ENCODE measurements at regions not wholly inside any gene's neighbourhood (a gene's known extent, or its start where the extent isn't known, plus 50 kb on each side); places are given as distances from the start of the nearest gene placed in this dataset.

DNA sequence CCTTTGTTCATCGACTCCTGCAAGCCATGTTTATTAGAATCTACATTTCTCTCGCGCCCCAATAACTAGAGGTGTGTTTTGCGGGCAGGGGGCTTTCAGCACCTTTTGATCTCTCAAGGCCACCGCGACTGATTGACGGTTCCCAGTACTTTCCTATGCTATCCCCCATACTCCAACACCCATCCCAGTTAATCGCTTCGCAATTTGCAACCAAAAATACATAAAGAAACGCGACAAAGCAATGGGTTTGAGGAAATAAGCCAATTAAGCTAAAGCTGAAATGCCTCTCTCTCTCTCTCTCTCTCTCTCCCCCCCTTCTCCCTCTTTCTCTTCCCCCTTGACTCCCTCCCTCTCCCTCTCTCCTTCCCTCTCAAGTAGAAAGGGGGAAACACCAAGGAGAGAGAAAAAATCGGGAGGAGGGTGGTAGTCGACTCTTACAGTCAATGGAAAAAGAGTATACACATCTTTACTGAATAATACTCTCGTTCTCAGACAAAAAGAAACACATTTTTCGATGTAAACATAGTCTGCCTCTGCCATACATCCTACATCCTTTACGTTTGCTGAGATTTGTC, 128.0 kb upstream of the DPYD start:
- Histone ChIP-seq H3K36me3 (ENCODE audit: control insufficient read depth in 2 of 2, insufficient read depth in 1 of 2, low read length in 2 of 2) (no peaks in the 10 kb centered on the region), H3K4me3 (ENCODE audit: low read depth, low read length) (peak overlapping the region; percentile 16), H3K9me3 (ENCODE audit: control insufficient read depth, insufficient read depth, low read depth, low read length) (no peaks in the 10 kb centered on the region), H3K27ac (ENCODE audit: extremely low read depth, low read depth, low read length) (no peak overlapping the region), H3K4me1 (ENCODE audit: control insufficient read depth, insufficient read depth, low read length) (peaks cover 3% of the 10 kb centered on the region; the same call in 1 of the 2 replicates)
- TF ChIP-seq ZNF473 (tag by site-specific recombination; IDR thresholded peaks at IDR 0.05) = no peak
- TF ChIP-seq ZNF202 (tag by site-specific recombination; IDR thresholded peaks at IDR 0.05; ENCODE audit: borderline replicate concordance) = 0 out of 2 replicates have a peak, but pooled peaks have one; percentile 20
- ChIA-PET CTCF (interaction anchor here (0.7 to 1.7 kb wide), 3 partner anchors 10 to 805 kb away, joined by 3 to 5 read pairs (median 3); partner anchors contain the start of gene DPYD), POLR2A (interaction anchor here (1.9 kb wide), 1 partner anchor 128 kb away, joined by 12 read pairs; the partner anchor contains the start of gene DPYD)

DNA sequence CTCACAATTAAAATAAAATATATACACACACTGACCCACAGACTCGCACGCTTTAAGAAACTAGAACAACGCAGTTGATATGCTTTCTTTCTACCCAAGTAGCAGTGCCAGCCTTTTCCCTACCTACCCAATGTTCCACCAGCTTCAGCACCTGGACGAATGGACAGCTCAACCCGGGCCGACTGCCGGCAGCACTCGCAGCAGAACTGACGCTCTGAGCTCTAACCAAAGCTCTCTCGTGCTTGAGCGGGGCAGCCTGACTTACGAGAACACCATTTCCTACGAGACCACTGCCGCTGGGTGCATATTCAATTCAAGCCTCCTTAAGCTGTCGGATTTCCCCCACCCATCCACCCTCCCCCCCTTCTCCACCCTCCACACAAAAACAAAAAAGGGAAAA, 127.4 kb upstream of the DPYD start:
- Histone ChIP-seq H3K4me3 (ENCODE audit: low read depth, low read length) (peak overlapping the region; percentile 16), H3K9me3 (ENCODE audit: control insufficient read depth, insufficient read depth, low read depth, low read length) (no peaks in the 10 kb centered on the region), H3K4me1 (ENCODE audit: control insufficient read depth, insufficient read depth, low read length) (no peaks in the 10 kb centered on the region; the same call in 1 of the 2 replicates), H3K27ac (ENCODE audit: extremely low read depth, low read depth, low read length) (no peak overlapping the region), H3K36me3 (ENCODE audit: control insufficient read depth in 2 of 2, insufficient read depth in 1 of 2, low read length in 2 of 2) (no peaks in the 10 kb centered on the region)
- TF ChIP-seq TCF7L2 (IDR thresholded peaks at IDR 0.05; ENCODE audit: borderline replicate concordance, low read depth, low read length) = no peak
- no peak for TF ChIP-seq GFI1B (tag by site-specific recombination; IDR thresholded peaks at IDR 0.05)
- TF ChIP-seq, protein P1, sequence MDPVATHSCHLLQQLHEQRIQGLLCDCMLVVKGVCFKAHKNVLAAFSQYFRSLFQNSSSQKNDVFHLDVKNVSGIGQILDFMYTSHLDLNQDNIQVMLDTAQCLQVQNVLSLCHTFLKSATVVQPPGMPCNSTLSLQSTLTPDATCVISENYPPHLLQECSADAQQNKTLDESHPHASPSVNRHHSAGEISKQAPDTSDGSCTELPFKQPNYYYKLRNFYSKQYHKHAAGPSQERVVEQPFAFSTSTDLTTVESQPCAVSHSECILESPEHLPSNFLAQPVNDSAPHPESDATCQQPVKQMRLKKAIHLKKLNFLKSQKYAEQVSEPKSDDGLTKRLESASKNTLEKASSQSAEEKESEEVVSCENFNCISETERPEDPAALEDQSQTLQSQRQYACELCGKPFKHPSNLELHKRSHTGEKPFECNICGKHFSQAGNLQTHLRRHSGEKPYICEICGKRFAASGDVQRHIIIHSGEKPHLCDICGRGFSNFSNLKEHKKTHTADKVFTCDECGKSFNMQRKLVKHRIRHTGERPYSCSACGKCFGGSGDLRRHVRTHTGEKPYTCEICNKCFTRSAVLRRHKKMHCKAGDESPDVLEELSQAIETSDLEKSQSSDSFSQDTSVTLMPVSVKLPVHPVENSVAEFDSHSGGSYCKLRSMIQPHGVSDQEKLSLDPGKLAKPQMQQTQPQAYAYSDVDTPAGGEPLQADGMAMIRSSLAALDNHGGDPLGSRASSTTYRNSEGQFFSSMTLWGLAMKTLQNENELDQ (tag by site-specific recombination; IDR thresholded peaks at IDR 0.05; ENCODE audit: low read depth) = no peak
- TF ChIP-seq, protein P2, sequence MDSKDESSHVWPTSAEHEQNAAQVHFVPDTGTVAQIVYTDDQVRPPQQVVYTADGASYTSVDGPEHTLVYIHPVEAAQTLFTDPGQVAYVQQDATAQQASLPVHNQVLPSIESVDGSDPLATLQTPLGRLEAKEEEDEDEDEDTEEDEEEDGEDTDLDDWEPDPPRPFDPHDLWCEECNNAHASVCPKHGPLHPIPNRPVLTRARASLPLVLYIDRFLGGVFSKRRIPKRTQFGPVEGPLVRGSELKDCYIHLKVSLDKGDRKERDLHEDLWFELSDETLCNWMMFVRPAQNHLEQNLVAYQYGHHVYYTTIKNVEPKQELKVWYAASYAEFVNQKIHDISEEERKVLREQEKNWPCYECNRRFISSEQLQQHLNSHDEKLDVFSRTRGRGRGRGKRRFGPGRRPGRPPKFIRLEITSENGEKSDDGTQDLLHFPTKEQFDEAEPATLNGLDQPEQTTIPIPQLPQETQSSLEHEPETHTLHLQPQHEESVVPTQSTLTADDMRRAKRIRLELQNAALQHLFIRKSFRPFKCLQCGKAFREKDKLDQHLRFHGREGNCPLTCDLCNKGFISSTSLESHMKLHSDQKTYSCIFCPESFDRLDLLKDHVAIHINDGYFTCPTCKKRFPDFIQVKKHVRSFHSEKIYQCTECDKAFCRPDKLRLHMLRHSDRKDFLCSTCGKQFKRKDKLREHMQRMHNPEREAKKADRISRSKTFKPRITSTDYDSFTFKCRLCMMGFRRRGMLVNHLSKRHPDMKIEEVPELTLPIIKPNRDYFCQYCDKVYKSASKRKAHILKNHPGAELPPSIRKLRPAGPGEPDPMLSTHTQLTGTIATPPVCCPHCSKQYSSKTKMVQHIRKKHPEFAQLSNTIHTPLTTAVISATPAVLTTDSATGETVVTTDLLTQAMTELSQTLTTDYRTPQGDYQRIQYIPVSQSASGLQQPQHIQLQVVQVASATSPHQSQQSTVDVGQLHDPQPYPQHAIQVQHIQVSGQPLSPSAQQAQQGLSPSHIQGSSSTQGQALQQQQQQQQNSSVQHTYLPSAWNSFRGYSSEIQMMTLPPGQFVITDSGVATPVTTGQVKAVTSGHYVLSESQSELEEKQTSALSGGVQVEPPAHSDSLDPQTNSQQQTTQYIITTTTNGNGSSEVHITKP (tag by site-specific recombination; IDR thresholded peaks at IDR 0.05) = no peak
- TF ChIP-seq, protein P3, sequence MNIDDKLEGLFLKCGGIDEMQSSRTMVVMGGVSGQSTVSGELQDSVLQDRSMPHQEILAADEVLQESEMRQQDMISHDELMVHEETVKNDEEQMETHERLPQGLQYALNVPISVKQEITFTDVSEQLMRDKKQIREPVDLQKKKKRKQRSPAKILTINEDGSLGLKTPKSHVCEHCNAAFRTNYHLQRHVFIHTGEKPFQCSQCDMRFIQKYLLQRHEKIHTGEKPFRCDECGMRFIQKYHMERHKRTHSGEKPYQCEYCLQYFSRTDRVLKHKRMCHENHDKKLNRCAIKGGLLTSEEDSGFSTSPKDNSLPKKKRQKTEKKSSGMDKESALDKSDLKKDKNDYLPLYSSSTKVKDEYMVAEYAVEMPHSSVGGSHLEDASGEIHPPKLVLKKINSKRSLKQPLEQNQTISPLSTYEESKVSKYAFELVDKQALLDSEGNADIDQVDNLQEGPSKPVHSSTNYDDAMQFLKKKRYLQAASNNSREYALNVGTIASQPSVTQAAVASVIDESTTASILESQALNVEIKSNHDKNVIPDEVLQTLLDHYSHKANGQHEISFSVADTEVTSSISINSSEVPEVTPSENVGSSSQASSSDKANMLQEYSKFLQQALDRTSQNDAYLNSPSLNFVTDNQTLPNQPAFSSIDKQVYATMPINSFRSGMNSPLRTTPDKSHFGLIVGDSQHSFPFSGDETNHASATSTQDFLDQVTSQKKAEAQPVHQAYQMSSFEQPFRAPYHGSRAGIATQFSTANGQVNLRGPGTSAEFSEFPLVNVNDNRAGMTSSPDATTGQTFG (tag by site-specific recombination; IDR thresholded peaks at IDR 0.05; ENCODE audit: borderline replicate concordance) = no peak
- TF ChIP-seq, protein P4, sequence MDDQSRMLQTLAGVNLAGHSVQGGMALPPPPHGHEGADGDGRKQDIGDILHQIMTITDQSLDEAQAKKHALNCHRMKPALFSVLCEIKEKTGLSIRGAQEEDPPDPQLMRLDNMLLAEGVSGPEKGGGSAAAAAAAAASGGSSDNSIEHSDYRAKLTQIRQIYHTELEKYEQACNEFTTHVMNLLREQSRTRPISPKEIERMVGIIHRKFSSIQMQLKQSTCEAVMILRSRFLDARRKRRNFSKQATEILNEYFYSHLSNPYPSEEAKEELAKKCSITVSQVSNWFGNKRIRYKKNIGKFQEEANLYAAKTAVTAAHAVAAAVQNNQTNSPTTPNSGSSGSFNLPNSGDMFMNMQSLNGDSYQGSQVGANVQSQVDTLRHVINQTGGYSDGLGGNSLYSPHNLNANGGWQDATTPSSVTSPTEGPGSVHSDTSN (CRISPR knock-in tag; IDR thresholded peaks at IDR 0.05) = 0 out of 2 replicates have a peak, but pooled peaks have one; percentile 37
- TF ChIP-seq ZNF549 (tag by site-specific recombination; IDR thresholded peaks at IDR 0.05) = no peak
- no peak for TF ChIP-seq ZFP41 (tag by site-specific recombination; IDR thresholded peaks at IDR 0.05; ENCODE audit: borderline replicate concordance)
- TF ChIP-seq ZNF350 (tag by site-specific recombination; IDR thresholded peaks at IDR 0.05) = no peak
- TF ChIP-seq, protein P5, sequence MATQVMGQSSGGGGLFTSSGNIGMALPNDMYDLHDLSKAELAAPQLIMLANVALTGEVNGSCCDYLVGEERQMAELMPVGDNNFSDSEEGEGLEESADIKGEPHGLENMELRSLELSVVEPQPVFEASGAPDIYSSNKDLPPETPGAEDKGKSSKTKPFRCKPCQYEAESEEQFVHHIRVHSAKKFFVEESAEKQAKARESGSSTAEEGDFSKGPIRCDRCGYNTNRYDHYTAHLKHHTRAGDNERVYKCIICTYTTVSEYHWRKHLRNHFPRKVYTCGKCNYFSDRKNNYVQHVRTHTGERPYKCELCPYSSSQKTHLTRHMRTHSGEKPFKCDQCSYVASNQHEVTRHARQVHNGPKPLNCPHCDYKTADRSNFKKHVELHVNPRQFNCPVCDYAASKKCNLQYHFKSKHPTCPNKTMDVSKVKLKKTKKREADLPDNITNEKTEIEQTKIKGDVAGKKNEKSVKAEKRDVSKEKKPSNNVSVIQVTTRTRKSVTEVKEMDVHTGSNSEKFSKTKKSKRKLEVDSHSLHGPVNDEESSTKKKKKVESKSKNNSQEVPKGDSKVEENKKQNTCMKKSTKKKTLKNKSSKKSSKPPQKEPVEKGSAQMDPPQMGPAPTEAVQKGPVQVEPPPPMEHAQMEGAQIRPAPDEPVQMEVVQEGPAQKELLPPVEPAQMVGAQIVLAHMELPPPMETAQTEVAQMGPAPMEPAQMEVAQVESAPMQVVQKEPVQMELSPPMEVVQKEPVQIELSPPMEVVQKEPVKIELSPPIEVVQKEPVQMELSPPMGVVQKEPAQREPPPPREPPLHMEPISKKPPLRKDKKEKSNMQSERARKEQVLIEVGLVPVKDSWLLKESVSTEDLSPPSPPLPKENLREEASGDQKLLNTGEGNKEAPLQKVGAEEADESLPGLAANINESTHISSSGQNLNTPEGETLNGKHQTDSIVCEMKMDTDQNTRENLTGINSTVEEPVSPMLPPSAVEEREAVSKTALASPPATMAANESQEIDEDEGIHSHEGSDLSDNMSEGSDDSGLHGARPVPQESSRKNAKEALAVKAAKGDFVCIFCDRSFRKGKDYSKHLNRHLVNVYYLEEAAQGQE (tag by site-specific recombination; IDR thresholded peaks at IDR 0.05) = peak; percentile 97
- TF ChIP-seq ZNF529 (tag by site-specific recombination; IDR thresholded peaks at IDR 0.05; ENCODE audit: insufficient replicate concordance) = no peak
- TF ChIP-seq ZNF423 (tag by site-specific recombination; IDR thresholded peaks at IDR 0.05) = no peak
- TF ChIP-seq ZNF174 (tag by site-specific recombination; IDR thresholded peaks at IDR 0.05) = no peak
- POLR2A ChIA-PET = interaction anchor here (1.9 kb wide), 1 partner anchor 127 kb away, joined by 12 read pairs; the partner anchor contains the start of gene DPYD
- CTCF ChIA-PET = interaction anchor here (0.7 to 1.7 kb wide), 3 partner anchors 11 to 804 kb away, joined by 3 to 5 read pairs (median 3); partner anchors contain the start of gene DPYD
